Natural killer cell (primary cell): ENCODE measurements at regions not wholly inside any gene's neighbourhood (a gene's known extent, or its start where the extent isn't known, plus 50 kb on each side); places are given as distances from the start of the nearest gene placed in this dataset.
"Not testable (repeated sequence)": the region's sequence is repeated elsewhere in the genome, so short reads cannot be mapped to it uniquely, and the experiment has no call there.

Experiments used
- ATAC-seq, 3 donors: fragments of 150-1000 bp in 2 of 3; fragments of 200-7000 bp in 1 of 3; cut with Tn5 transposase; 1 replicate in 1 of 3; 2 replicates in 2 of 3; pipeline ENCODE4 v1.10.0; 2021; ENCODE audit warnings: mild to moderate bottlenecking in 2 of 3, moderate library complexity in 2 of 3
- DNase-seq, 2 donors: peaks; one replicate each; pipeline versions ENCODE4 v3.0.0 to v3.0.0-alpha.2; 2013 to 2021; ENCODE audit warnings: mixed read lengths in 1 of 2
- H3K27ac ChIP-seq: one replicate; pipeline ENCODE4 v1.5.1; 2013; ENCODE audit warnings: mild to moderate bottlenecking, low read length
- H3K27me3 ChIP-seq: one replicate; pipeline ENCODE4 v1.6.1; 2013; ENCODE audit warnings: low read length; ENCODE audit not compliant: control insufficient read depth, insufficient read depth
- H3K36me3 ChIP-seq: one replicate; pipeline ENCODE4 v1.6.1; 2013; ENCODE audit warnings: low read length; ENCODE audit not compliant: control insufficient read depth, insufficient read depth
- H3K4me1 ChIP-seq: one replicate; pipeline ENCODE4 v1.6.1; 2013; ENCODE audit warnings: low read length; ENCODE audit not compliant: control insufficient read depth, insufficient read depth
- H3K4me3 ChIP-seq: one replicate; pipeline ENCODE4 v1.5.1; 2013; ENCODE audit warnings: low read length
- H3K9me3 ChIP-seq: one replicate; pipeline ENCODE4 v1.6.1; 2013; ENCODE audit warnings: low read length; ENCODE audit not compliant: control insufficient read depth, insufficient read depth
- H3K27ac Mint-ChIP-seq, 2 donors: one replicate each; pipeline ENCODE4 v1.8.0; 2022; ENCODE audit warnings: mild to moderate bottlenecking in 2 of 2, mixed read lengths in 2 of 2, moderate library complexity in 1 of 2
- H3K27me3 Mint-ChIP-seq, 2 donors: one replicate each; pipeline ENCODE4 v1.8.0; 2022; ENCODE audit warnings: low read depth in 2 of 2, mixed read lengths in 2 of 2
- H3K36me3 Mint-ChIP-seq: one replicate; pipeline ENCODE4 v1.8.0; 2022; ENCODE audit warnings: mixed read lengths
- H3K4me1 Mint-ChIP-seq, 2 donors: one replicate each; pipeline ENCODE4 v1.8.0; 2022; ENCODE audit warnings: mixed read lengths in 2 of 2
- H3K4me3 Mint-ChIP-seq: one replicate; pipeline ENCODE4 v1.8.0; 2022; ENCODE audit warnings: mild to moderate bottlenecking, moderate library complexity, mixed read lengths
- H3K9me3 Mint-ChIP-seq, 2 donors: one replicate each; pipeline ENCODE4 v1.8.0; 2022; ENCODE audit warnings: mixed read lengths in 2 of 2
- CTCF ChIP-seq: fragments of 200-600 bp; IDR thresholded peaks from one replicate; pipeline ENCODE4 v1.8.0; 2022; ENCODE audit warnings: antibody characterized with exemption
- WGBS: methylation state at CpG from one replicate; pipeline ENCODE4 v1.1.7; 2013; ENCODE audit warnings: missing lambda C conversion rate; ENCODE audit not compliant: insufficient coverage; 5-methylcytosine and 5-hydroxymethylcytosine counted together
- intact Hi-C: fragments of 100-400 bp; cut with micrococcal nuclease; formaldehyde crosslinking; loops from one replicate; pipeline ENCODE4 v1.14.2; 2022

GRCh38 chr18:1075322-1075721, 170.7 kb downstream of the ADCYAP1 start:
- no peaks in the 10 kb centered on the region for H3K27me3 ChIP-seq
- DNase-seq (no peak), ATAC-seq (no peak)
- H3K9me3 ChIP-seq, result no peaks in the 10 kb centered on the region
- Mint-ChIP-seq H3K27ac (no peak overlapping the region), H3K4me1 (no peaks in the 10 kb centered on the region), H3K36me3 (no peaks in the 10 kb centered on the region), H3K27me3 (no peaks in the 10 kb centered on the region), H3K9me3 (no peaks in the 10 kb centered on the region), H3K4me3 (no peak overlapping the region)
- H3K4me1 ChIP-seq, result no peaks in the 10 kb centered on the region
- intact Hi-C loops, result loop anchor here (10.0 kb wide), 1 partner anchor 59 kb away; no protein-coding TSS in a partner anchor
- no peaks in the 10 kb centered on the region for H3K36me3 ChIP-seq
- WGBS, result 88% methylated on average over 3 of the region's 3 CpGs
- no peak overlapping the region for H3K4me3 ChIP-seq
- no peak for TF ChIP-seq CTCF
- H3K27ac ChIP-seq, result no peak overlapping the region

GRCh38 chr18:1075876-1076275, 171.2 kb downstream of the ADCYAP1 start:
- no peak for ATAC-seq
- intact Hi-C loops, result loop anchor here (10.0 kb wide), 1 partner anchor 59 kb away; no protein-coding TSS in a partner anchor
- no peak for DNase-seq

GRCh38 chr18:1078301-1078700, 173.6 kb downstream of the ADCYAP1 start:
- H3K9me3 Mint-ChIP-seq, result peaks cover 0 to under 1% of the 10 kb centered on the region in 2 donors
- H3K27me3 Mint-ChIP-seq, result no peaks in the 10 kb centered on the region
- no peaks in the 10 kb centered on the region for H3K4me1 ChIP-seq
- H3K36me3 ChIP-seq, result no peaks in the 10 kb centered on the region
- H3K27ac Mint-ChIP-seq, result no peak overlapping the region
- no peaks in the 10 kb centered on the region for H3K27me3 ChIP-seq
- H3K36me3 Mint-ChIP-seq, result no peaks in the 10 kb centered on the region
- no peak for TF ChIP-seq CTCF
- no peak overlapping the region for H3K4me3 ChIP-seq
- intact Hi-C loops, result loop anchor here (10.0 kb wide), 1 partner anchor 56 kb away; no protein-coding TSS in a partner anchor
- no peaks in the 10 kb centered on the region for H3K9me3 ChIP-seq
- H3K4me1 Mint-ChIP-seq, result no peaks in the 10 kb centered on the region
- DNase-seq, result no peak
- no peak for ATAC-seq
- no peak overlapping the region for H3K27ac ChIP-seq
- no peak overlapping the region for H3K4me3 Mint-ChIP-seq

More at GRCh38 chr18:1075876-1076275, 171.2 kb downstream of the ADCYAP1 start:
- Histone ChIP-seq H3K27ac (no peak overlapping the region), H3K4me3 (no peak overlapping the region), H3K9me3 (no peaks in the 10 kb centered on the region), H3K4me1 (no peaks in the 10 kb centered on the region), H3K36me3 (no peaks in the 10 kb centered on the region), H3K27me3 (no peaks in the 10 kb centered on the region)
- H3K27ac Mint-ChIP-seq, result no peak overlapping the region
- H3K4me3 Mint-ChIP-seq, result no peak overlapping the region
- no peak for TF ChIP-seq CTCF
- H3K36me3 Mint-ChIP-seq, result no peaks in the 10 kb centered on the region
- no peaks in the 10 kb centered on the region for H3K27me3 Mint-ChIP-seq
- no peaks in the 10 kb centered on the region for H3K4me1 Mint-ChIP-seq
- no peaks in the 10 kb centered on the region for H3K9me3 Mint-ChIP-seq

- peaks cover 10 to 17% of the 10 kb centered on the region in 2 donors for H3K9me3 Mint-ChIP-seq
- H3K27ac Mint-ChIP-seq, H3K4me3 Mint-ChIP-seq, H3K4me1 Mint-ChIP-seq, H3K27me3 ChIP-seq, H3K36me3 ChIP-seq, DNase-seq, H3K27ac ChIP-seq, H3K9me3 ChIP-seq, H3K4me3 ChIP-seq, intact Hi-C loops, H3K4me1 ChIP-seq, H3K27me3 Mint-ChIP-seq, ATAC-seq: not testable (repeated sequence)
- peaks cover 15% of the 10 kb centered on the region for H3K36me3 Mint-ChIP-seq
- WGBS, result no CpG with 5 or more reads among the region's 5 CpGs
Observed at GRCh38 chr18:1083675-1084074, 179.0 kb downstream of the ADCYAP1 start.
